ENCODE measurements at regions not wholly inside any gene's neighbourhood (a gene's known extent, or its start where the extent isn't known, plus 50 kb on each side); places are given as distances from the start of the nearest gene placed in this dataset.

- intact Hi-C loops (cut with DNase I) = no loop called here
- ATAC-seq = no peak
- no peak for DNase-seq
These were observed 94.2 kb upstream of the DNAJC10 start for GRCh38 chr2:182621810-182622209.

DNA sequence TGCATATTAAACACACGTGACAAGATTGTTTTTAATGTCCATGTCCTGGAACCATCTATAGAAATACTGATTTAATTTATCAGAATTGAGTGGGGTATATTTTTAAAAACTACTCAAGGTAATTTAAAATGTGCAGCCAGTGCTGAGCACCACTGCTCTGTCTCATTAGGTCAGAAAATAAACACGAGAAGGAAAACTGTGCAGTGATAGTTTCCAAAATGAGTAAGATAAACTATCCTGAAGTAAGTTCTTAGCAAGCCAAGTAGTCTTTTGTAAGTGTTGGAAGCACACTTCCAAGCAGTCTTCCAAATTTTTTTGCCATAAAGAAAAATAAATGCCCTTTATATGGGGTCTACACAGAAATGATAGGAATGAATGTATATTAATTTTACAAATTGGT lies 93.8 kb upstream of the DNAJC10 start:
- H3K36me3 ChIP-seq = no peaks in the 10 kb centered on the region
- intact Hi-C loops (cut with DNase I) = no loop called here
- TF ChIP-seq, protein P1, sequence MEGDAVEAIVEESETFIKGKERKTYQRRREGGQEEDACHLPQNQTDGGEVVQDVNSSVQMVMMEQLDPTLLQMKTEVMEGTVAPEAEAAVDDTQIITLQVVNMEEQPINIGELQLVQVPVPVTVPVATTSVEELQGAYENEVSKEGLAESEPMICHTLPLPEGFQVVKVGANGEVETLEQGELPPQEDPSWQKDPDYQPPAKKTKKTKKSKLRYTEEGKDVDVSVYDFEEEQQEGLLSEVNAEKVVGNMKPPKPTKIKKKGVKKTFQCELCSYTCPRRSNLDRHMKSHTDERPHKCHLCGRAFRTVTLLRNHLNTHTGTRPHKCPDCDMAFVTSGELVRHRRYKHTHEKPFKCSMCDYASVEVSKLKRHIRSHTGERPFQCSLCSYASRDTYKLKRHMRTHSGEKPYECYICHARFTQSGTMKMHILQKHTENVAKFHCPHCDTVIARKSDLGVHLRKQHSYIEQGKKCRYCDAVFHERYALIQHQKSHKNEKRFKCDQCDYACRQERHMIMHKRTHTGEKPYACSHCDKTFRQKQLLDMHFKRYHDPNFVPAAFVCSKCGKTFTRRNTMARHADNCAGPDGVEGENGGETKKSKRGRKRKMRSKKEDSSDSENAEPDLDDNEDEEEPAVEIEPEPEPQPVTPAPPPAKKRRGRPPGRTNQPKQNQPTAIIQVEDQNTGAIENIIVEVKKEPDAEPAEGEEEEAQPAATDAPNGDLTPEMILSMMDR (IDR thresholded peaks at IDR 0.05) = no peak
- no peaks in the 10 kb centered on the region for H3K4me1 ChIP-seq
- ATAC-seq = no peak
- H3K27me3 ChIP-seq = no peaks in the 10 kb centered on the region
- H3K9me3 ChIP-seq = no peaks in the 10 kb centered on the region
- H3K4me3 ChIP-seq = no peak overlapping the region
- no peak for DNase-seq
- H3K27ac ChIP-seq = no peak overlapping the region

More at GRCh38 chr2:182621810-182622209, 94.2 kb upstream of the DNAJC10 start:
- no peaks in the 10 kb centered on the region for H3K27me3 ChIP-seq
- no peak overlapping the region for H3K27ac ChIP-seq
- no peak overlapping the region for H3K4me3 ChIP-seq
- H3K36me3 ChIP-seq = no peaks in the 10 kb centered on the region
- H3K4me1 ChIP-seq = no peaks in the 10 kb centered on the region
- H3K9me3 ChIP-seq = no peaks in the 10 kb centered on the region
- TF ChIP-seq, protein P1 (IDR thresholded peaks at IDR 0.05) = no peak

DNA sequence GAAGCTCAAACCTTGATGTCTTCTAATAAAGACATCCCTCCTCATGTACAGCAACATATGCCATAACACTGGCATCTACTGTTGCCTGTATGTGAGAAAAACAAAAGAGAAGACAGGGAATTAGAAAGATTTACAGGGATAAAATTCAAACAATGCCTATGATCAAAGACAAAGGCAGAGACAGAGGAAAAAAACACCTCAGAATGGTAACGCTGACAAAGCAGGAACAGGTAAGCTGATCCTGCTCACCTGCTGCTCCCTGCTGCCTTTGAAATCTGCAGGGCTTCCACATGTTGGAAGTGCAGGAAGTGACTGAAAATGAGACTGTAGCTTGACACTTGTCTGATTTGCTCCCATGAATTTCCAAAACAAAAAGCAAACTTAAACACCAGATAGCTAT lies 90.2 kb upstream of the DNAJC10 start:
- H3K4me3 ChIP-seq = no peak overlapping the region
- H3K4me1 ChIP-seq = no peaks in the 10 kb centered on the region
- no peaks in the 10 kb centered on the region for H3K27me3 ChIP-seq
- ATAC-seq (no peak), DNase-seq (no peak)
- intact Hi-C loops (cut with DNase I) = no loop called here
- H3K27ac ChIP-seq = no peak overlapping the region
- no peaks in the 10 kb centered on the region for H3K9me3 ChIP-seq
- TF ChIP-seq, protein P1 (IDR thresholded peaks at IDR 0.05) = no peak
- H3K36me3 ChIP-seq = no peaks in the 10 kb centered on the region

- H3K4me1 ChIP-seq = no peaks in the 10 kb centered on the region
- intact Hi-C loops (cut with DNase I) = no loop called here
- TF ChIP-seq, protein P1 (IDR thresholded peaks at IDR 0.05) = no peak
- no peaks in the 10 kb centered on the region for H3K36me3 ChIP-seq
- no peak overlapping the region for H3K4me3 ChIP-seq
- ATAC-seq (no peak), DNase-seq (no peak)
- H3K9me3 ChIP-seq = no peaks in the 10 kb centered on the region
- no peak overlapping the region for H3K27ac ChIP-seq
- H3K27me3 ChIP-seq = no peaks in the 10 kb centered on the region
These were observed 87.1 kb upstream of the DNAJC10 start for GRCh38 chr2:182628916-182629315.

GRCh38 chr2:182630207-182630606 lies 85.8 kb upstream of the DNAJC10 start:
- TF ChIP-seq, protein P1 (IDR thresholded peaks at IDR 0.05) = no peak
- ATAC-seq (no peak), DNase-seq (no peak)
- Histone ChIP-seq H3K27ac (no peak overlapping the region), H3K4me1 (no peaks in the 10 kb centered on the region), H3K27me3 (no peaks in the 10 kb centered on the region), H3K9me3 (no peaks in the 10 kb centered on the region), H3K4me3 (no peak overlapping the region), H3K36me3 (no peaks in the 10 kb centered on the region)
- intact Hi-C loops (cut with DNase I) = no loop called here

Measured in left lung (tissue), 4 donors.